ENCODE measurements at regions not wholly inside any gene's neighbourhood (a gene's known extent, or its start where the extent isn't known, plus 50 kb on each side); places are given as distances from the start of the nearest gene placed in this dataset.

DNA sequence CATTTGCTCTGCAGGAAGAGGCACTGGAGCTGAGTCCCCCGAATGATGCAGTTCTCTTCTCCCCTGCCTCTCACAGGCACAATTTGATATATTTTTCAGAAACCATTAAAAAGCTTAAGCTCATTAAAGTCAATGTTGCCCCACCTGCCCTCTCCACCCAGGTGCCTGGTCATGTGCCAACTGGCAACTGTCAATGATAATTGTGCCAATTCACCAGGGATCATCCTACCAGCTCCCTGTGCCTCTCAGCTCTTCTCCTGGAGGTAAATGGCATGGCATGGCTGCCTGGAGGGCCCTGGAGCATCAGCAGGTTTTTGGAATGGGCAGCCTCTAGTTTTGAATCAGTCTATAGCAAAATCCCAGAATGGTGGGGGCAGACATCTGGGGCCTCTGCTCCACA, 279.6 kb upstream of the ID2 start:
- TF ChIP-seq EZH2 (IDR thresholded peaks at IDR 0.05; ENCODE audit: insufficient read depth, poor library complexity, severe bottlenecking) (no peak), EZH2phosphoT487 (IDR thresholded peaks at IDR 0.05; ENCODE audit: insufficient read depth, low read depth) (no peak)

Data from GM23248 (cell line).